ENCODE measurements at regions not wholly inside any gene's neighbourhood (a gene's known extent, or its start where the extent isn't known, plus 50 kb on each side); places are given as distances from the start of the nearest gene placed in this dataset.
A peak's percentile ranks its signal among the peaks of the same experiment; 100 is the strongest.
"Not testable (repeated sequence)": the region's sequence is repeated elsewhere in the genome, so short reads cannot be mapped to it uniquely, and the experiment has no call there.

- no peak for DNase-seq
Observed at GRCh38 chr11:81870066-81870412, 863.6 kb downstream of the FAM181B start.

GRCh38 chr11:81869351-81870065 is 864.2 kb downstream of the FAM181B start:
- DNase-seq = peak; percentile 89

- DNase-seq = no peak
Observed at GRCh38 chr11:81866896-81867295, 866.8 kb downstream of the FAM181B start.

- DNase-seq = no peak
Observed at GRCh38 chr11:81857386-81857785, 876.3 kb downstream of the FAM181B start.

- DNase-seq = no peak
Observed at GRCh38 chr11:81853791-81854190, 879.9 kb downstream of the FAM181B start.

GRCh38 chr11:81852896-81853295 is 880.8 kb downstream of the FAM181B start:
- DNase-seq = no peak

- no peak for DNase-seq
Observed at GRCh38 chr11:81840380-81840779, 893.3 kb downstream of the FAM181B start.

- DNase-seq = no peak
Observed at GRCh38 chr11:81839976-81840375, 893.7 kb downstream of the FAM181B start.

- DNase-seq = no peak
Observed at GRCh38 chr11:81839016-81839415, 894.6 kb downstream of the FAM181B start.

GRCh38 chr11:81829976-81830375 is 903.7 kb downstream of the FAM181B start:
- DNase-seq = no peak

GRCh38 chr11:81825346-81825745 is 908.3 kb downstream of the FAM181B start:
- no peak for DNase-seq

GRCh38 chr11:81819462-81819861 is 914.2 kb downstream of the FAM181B start:
- DNase-seq = no peak

- no peak for DNase-seq
Observed at GRCh38 chr11:81804858-81805257, 928.8 kb downstream of the FAM181B start.

- DNase-seq = no peak
Observed at GRCh38 chr11:81802591-81802990, 931.1 kb downstream of the FAM181B start.

GRCh38 chr11:81792416-81792815 is 941.2 kb downstream of the FAM181B start:
- no peak for DNase-seq

GRCh38 chr11:81787584-81788049 is 946.0 kb downstream of the FAM181B start:
- peak; percentile 62 for DNase-seq

GRCh38 chr11:81772166-81772565 is 961.5 kb downstream of the FAM181B start:
- DNase-seq = no peak

GRCh38 chr11:81769906-81770305 is 963.8 kb downstream of the FAM181B start:
- not testable (repeated sequence) for DNase-seq

GRCh38 chr11:81756864-81757595 is 976.6 kb downstream of the FAM181B start:
- DNase-seq = no peak

- no peak for DNase-seq
Observed at GRCh38 chr11:81749245-81749644, 984.4 kb downstream of the FAM181B start.

GRCh38 chr11:81744336-81745116 is 989.1 kb downstream of the FAM181B start:
- no peak for DNase-seq

- DNase-seq = no peak
Observed at GRCh38 chr11:81725701-81726100, 1008.0 kb downstream of the FAM181B start.

GRCh38 chr11:81717695-81718094 is 1016.0 kb downstream of the FAM181B start:
- DNase-seq = no peak

- no peak for DNase-seq
Observed at GRCh38 chr11:81707881-81708280, 1025.8 kb downstream of the FAM181B start.
